OCI-LY1 (cell line): ENCODE measurements at regions not wholly inside any gene's neighbourhood (a gene's known extent, or its start where the extent isn't known, plus 50 kb on each side); places are given as distances from the start of the nearest gene placed in this dataset.

Experiments used
- H2AFZ ChIP-seq: fragments of 200-600 bp; sonication (generic), shearing (Covaris generic); 2 replicates; pipeline ENCODE4 v1.6.0; 2014; ENCODE audit warnings: antibody characterized with exemption, mild to moderate bottlenecking, low read length
- H3F3A ChIP-seq: fragments of 200-600 bp; sonication (generic), shearing (Covaris generic); 2 replicates; pipeline ENCODE4 v1.6.0; 2014; ENCODE audit warnings: mild to moderate bottlenecking, antibody characterized with exemption, low read length, moderate library complexity; ENCODE audit not compliant: insufficient read depth
- H3K27ac ChIP-seq: fragments of 200-600 bp; sonication (generic); 2 replicates; pipeline ENCODE4 v1.5.1; 2014; ENCODE audit warnings: low read length, mixed run types, mild to moderate bottlenecking, low read depth; ENCODE audit not compliant: poor library complexity, severe bottlenecking
- H3K27me3 ChIP-seq: fragments of 200-600 bp; sonication (generic); 2 replicates; pipeline ENCODE4 v1.6.0; 2014; ENCODE audit warnings: antibody characterized with exemption, mild to moderate bottlenecking, low read length, moderate library complexity; ENCODE audit not compliant: insufficient read depth
- H3K36me3 ChIP-seq: fragments of 200-600 bp; sonication (generic); 2 replicates; pipeline ENCODE4 v1.6.1; 2014; ENCODE audit warnings: mild to moderate bottlenecking, antibody characterized with exemption, low read length, moderate library complexity, mixed read lengths; ENCODE audit not compliant: insufficient read depth
- H3K4me1 ChIP-seq: fragments of 200-600 bp; sonication (generic); 2 replicates; pipeline ENCODE4 v1.5.1; 2014; ENCODE audit warnings: mild to moderate bottlenecking, low read length, moderate library complexity; ENCODE audit not compliant: insufficient read depth, severe bottlenecking
- H3K4me2 ChIP-seq: fragments of 200-600 bp; sonication (generic), shearing (Covaris generic); 2 replicates; pipeline ENCODE4 v1.6.1; 2014; ENCODE audit warnings: low read length
- H3K4me3 ChIP-seq: fragments of 200-600 bp; sonication (generic); 2 replicates; pipeline ENCODE4 v1.5.1; 2014; ENCODE audit warnings: low read length, low read depth, mild to moderate bottlenecking, mixed read lengths; ENCODE audit not compliant: poor library complexity, severe bottlenecking
- H3K79me2 ChIP-seq: fragments of 200-600 bp; shearing (Covaris generic); 2 replicates; pipeline ENCODE4 v1.6.1; 2016; ENCODE audit warnings: mixed run types, low read length, mixed read lengths; ENCODE audit not compliant: insufficient read depth
- H3K9ac ChIP-seq: fragments of 200-600 bp; sonication (generic), shearing (Covaris generic); 2 replicates; pipeline ENCODE4 v1.6.1; 2014; ENCODE audit warnings: mild to moderate bottlenecking, low read length, mixed read lengths
- H3K9me2 ChIP-seq: fragments of 200-600 bp; sonication (generic), shearing (Covaris generic); 2 replicates; pipeline ENCODE4 v1.6.1; 2014; ENCODE audit warnings: low read depth, mild to moderate bottlenecking, low read length, mixed read lengths
- H3K9me3 ChIP-seq: fragments of 200-600 bp; shearing (Covaris generic); 2 replicates; pipeline ENCODE4 v1.6.1; 2014; ENCODE audit warnings: low read length, mixed read lengths
- H4K20me1 ChIP-seq: fragments of 200-600 bp; sonication (generic), shearing (Covaris generic); 2 replicates; pipeline ENCODE4 v1.6.0; 2016; ENCODE audit warnings: mild to moderate bottlenecking, low read length; ENCODE audit not compliant: insufficient read depth
- EZH2 ChIP-seq: fragments of 200-600 bp; sonication (generic), shearing (Covaris generic); IDR thresholded peaks from 2 replicates; pipeline ENCODE4 v1.8.0; 2017; ENCODE audit warnings: borderline replicate concordance, mixed run types, mild to moderate bottlenecking, antibody characterized with exemption, low read length, moderate library complexity, mixed read lengths
- TF ChIP-seq, protein P1 (sequence below): fragments of 200-600 bp; sonication (generic), shearing (Covaris generic); IDR thresholded peaks from 2 replicates; pipeline ENCODE4 v1.5.1; 2017; ENCODE audit warnings: mild to moderate bottlenecking, antibody characterized with exemption, low read length, moderate library complexity, mixed read lengths

DNA sequence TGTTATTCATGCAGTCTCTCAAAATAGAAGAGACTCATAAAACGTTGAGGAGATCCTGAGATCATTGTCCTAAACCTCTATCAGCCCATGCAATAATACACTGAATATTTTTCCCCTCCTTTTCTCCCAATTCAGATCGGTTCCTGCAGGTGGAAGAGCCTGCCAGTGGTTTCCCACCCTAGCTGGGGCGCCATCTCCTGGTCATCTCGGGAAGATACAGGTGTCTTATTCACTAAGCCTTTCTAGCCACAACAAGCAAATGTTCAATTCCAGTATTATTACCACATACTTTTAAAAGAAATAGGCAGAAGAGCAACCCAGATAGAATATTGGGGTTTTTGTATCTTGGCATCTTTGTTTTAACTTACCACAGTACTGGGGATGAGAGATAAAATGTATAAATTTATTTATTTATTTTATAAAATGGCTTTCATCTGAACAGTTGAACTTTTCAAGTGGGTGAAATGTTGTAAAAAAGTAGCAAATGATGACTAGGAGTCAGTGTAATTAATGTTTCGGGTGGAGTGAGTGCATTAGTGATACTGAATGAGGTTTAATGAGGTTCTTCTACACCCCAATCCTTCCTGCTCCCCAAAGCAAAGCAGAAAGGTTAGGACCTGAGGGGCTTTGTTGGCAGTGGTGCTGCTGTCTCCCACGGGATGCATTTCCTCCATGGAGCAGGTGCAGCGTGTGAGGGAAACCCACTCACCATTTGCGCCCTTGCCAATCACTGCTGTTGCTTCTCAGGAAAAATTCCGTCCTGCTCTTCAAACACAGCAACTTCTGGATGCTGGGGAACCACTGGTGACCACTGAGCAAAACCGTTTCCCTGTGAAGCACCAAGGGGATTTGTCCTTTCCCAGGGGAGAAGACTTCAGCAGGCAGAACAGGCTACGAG lies 147.1 kb upstream of the FHL2 start:
- Histone ChIP-seq H3K4me1 (no peaks in the 10 kb centered on the region), H3K27ac (no peak overlapping the region), H3K4me3 (no peak overlapping the region), H3F3A (no peaks in the 10 kb centered on the region), H4K20me1 (no peaks in the 10 kb centered on the region), H3K27me3 (no peaks in the 10 kb centered on the region), H3K79me2 (no peaks in the 10 kb centered on the region), H2AFZ (no peak overlapping the region), H3K9ac (no peak overlapping the region), H3K36me3 (no peaks in the 10 kb centered on the region), H3K4me2 (no peak overlapping the region), H3K9me2 (no peaks in the 10 kb centered on the region), H3K9me3 (no peaks in the 10 kb centered on the region)
- TF ChIP-seq, protein P1, sequence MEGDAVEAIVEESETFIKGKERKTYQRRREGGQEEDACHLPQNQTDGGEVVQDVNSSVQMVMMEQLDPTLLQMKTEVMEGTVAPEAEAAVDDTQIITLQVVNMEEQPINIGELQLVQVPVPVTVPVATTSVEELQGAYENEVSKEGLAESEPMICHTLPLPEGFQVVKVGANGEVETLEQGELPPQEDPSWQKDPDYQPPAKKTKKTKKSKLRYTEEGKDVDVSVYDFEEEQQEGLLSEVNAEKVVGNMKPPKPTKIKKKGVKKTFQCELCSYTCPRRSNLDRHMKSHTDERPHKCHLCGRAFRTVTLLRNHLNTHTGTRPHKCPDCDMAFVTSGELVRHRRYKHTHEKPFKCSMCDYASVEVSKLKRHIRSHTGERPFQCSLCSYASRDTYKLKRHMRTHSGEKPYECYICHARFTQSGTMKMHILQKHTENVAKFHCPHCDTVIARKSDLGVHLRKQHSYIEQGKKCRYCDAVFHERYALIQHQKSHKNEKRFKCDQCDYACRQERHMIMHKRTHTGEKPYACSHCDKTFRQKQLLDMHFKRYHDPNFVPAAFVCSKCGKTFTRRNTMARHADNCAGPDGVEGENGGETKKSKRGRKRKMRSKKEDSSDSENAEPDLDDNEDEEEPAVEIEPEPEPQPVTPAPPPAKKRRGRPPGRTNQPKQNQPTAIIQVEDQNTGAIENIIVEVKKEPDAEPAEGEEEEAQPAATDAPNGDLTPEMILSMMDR, result peak; percentile 85
- no peak for TF ChIP-seq EZH2

DNA sequence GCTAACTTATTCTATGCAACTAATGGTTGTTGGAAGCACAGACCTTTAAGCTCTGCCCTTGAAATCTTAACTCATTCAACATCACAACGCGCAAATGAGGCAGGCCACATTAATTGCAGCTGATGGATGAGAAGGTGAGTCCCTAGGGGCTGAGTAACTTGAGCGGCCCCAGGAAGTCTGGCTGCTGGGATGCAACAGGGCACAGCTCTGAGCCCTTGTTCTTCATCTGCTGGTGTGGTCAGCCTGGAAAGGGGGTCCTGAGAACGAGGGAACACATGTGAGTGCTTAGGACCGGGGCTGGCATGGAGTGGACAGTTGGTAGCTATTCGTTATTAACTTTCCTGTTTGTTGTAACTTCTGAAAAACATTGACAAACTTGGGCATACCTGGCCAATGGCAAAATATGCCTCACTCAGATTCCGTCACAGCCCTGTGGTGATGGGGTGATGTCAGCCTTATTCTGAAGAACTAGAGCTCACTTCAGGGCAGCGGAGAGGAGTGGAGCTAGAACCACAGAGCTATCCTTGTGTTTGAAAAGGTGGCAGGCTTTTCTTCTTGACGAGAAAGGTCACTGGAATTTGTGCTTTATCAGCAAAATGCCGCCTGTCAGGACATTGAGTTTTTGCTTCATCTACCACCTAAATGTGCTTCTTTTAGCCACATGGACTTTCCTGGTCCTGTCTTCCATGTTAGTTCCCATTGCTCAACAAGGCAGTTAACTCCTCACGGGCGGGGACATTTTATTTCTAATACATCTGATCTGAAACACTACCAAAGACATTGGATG lies 145.9 kb upstream of the FHL2 start:
- Histone ChIP-seq H3K4me1 (no peaks in the 10 kb centered on the region), H3F3A (no peaks in the 10 kb centered on the region), H3K36me3 (no peaks in the 10 kb centered on the region), H3K9ac (no peak overlapping the region), H3K27me3 (no peaks in the 10 kb centered on the region), H3K79me2 (no peaks in the 10 kb centered on the region), H2AFZ (no peak overlapping the region), H3K9me3 (no peaks in the 10 kb centered on the region), H3K4me2 (no peak overlapping the region), H3K27ac (no peak overlapping the region), H4K20me1 (no peaks in the 10 kb centered on the region), H3K9me2 (no peaks in the 10 kb centered on the region), H3K4me3 (no peak overlapping the region)
- no peak for TF ChIP-seq EZH2
- TF ChIP-seq, protein P1, result no peak

DNA sequence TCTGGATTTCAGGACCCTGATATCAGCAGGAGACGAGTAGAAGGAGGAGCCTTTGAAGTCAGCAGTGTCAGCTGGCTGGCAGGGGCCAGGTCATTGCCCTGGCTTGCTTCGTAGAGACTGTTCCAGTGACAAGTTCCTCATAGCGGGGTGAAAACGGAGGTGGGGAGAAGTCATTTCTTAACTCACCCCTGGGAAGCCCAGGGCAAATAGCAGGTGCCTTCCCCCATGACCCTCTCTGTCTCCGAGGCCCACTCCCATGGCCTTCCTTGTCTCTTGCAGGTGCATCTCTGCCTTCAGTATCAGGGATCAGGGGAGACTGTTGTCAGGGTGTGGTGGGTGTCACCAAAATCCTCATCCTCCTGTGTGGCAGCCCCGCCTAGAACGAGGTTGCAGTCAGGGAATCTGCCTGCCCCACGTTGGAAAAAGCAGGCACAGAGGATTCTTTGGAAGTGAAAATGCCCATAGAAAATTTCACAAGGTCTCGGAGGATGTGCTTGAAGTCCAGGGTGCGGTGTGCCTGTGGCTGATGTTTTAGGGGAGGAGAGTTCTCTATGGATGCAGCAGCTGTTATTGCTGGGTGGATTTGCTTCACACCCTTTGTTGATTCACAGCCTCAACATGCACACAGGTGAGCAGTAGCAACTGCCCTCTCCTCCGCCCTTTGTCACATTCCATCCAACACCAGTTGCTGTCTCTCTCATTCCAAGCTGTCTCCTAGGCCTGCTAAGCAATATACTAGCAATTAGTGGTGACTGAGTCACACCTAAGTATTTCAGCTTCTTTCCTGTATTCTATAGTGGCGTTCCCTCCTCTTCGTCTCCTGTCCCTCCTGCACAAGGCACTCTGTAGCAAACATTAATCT lies 142.6 kb upstream of the FHL2 start:
- H3K27me3 ChIP-seq, result no peaks in the 10 kb centered on the region
- H3F3A ChIP-seq, result no peaks in the 10 kb centered on the region
- no peaks in the 10 kb centered on the region for H3K79me2 ChIP-seq
- H3K9ac ChIP-seq, result no peak overlapping the region
- no peaks in the 10 kb centered on the region for H3K9me3 ChIP-seq
- no peak overlapping the region for H3K4me2 ChIP-seq
- no peaks in the 10 kb centered on the region for H3K36me3 ChIP-seq
- no peak overlapping the region for H2AFZ ChIP-seq
- no peak overlapping the region for H3K4me3 ChIP-seq
- no peak overlapping the region for H3K27ac ChIP-seq
- H3K4me1 ChIP-seq, result no peaks in the 10 kb centered on the region
- no peaks in the 10 kb centered on the region for H3K9me2 ChIP-seq
- H4K20me1 ChIP-seq, result no peaks in the 10 kb centered on the region
- no peak for TF ChIP-seq EZH2
